ENCODE measurements at regions not wholly inside any gene's neighbourhood (a gene's known extent, or its start where the extent isn't known, plus 50 kb on each side); places are given as distances from the start of the nearest gene placed in this dataset.

GRCh38 chr3:34020726-34021680, 222.6 kb downstream of the PDCD6IP start:
- H3K9me3 ChIP-seq (ENCODE audit: control insufficient read depth, low read length): no peaks in the 10 kb centered on the region
- H3K36me3 ChIP-seq (ENCODE audit: control insufficient read depth, insufficient read depth, low read length): no peaks in the 10 kb centered on the region
- no peaks in the 10 kb centered on the region for H3K4me1 ChIP-seq (ENCODE audit: control insufficient read depth, insufficient read depth, low read length)
- H3K27ac ChIP-seq (ENCODE audit: insufficient read depth, low read depth, low read length, poor library complexity, severe bottlenecking): no peak overlapping the region
- H3K27me3 ChIP-seq (ENCODE audit: control insufficient read depth, insufficient read depth, low read length, poor library complexity, severe bottlenecking): no peaks in the 10 kb centered on the region
- WGBS, 2 experiments: 92 to 97% methylated on average over 6 to 8 of the region's 8 CpGs
- no peak overlapping the region for H3K4me3 ChIP-seq (ENCODE audit: insufficient read depth, low read depth, low read length)

- Histone ChIP-seq H3K4me3 (ENCODE audit: insufficient read depth, low read depth, low read length) (no peak overlapping the region), H3K9me3 (ENCODE audit: control insufficient read depth, low read length) (no peaks in the 10 kb centered on the region), H3K27me3 (ENCODE audit: control insufficient read depth, insufficient read depth, low read length, poor library complexity, severe bottlenecking) (no peaks in the 10 kb centered on the region), H3K36me3 (ENCODE audit: control insufficient read depth, insufficient read depth, low read length) (no peaks in the 10 kb centered on the region), H3K4me1 (ENCODE audit: control insufficient read depth, insufficient read depth, low read length) (no peaks in the 10 kb centered on the region), H3K27ac (ENCODE audit: insufficient read depth, low read depth, low read length, poor library complexity, severe bottlenecking) (no peak overlapping the region)
- WGBS, 2 experiments: 95 to 100% methylated on average over 2 of the region's 2 CpGs
Observed at GRCh38 chr3:34022147-34022546, 223.7 kb downstream of the PDCD6IP start.

GRCh38 chr3:34024447-34025240, 226.2 kb downstream of the PDCD6IP start:
- WGBS, 2 experiments: 96 to 97% methylated on average over 3 of the region's 3 CpGs
- H3K4me1 ChIP-seq (ENCODE audit: control insufficient read depth, insufficient read depth, low read length): no peaks in the 10 kb centered on the region

GRCh38 chr3:34033839-34034238, 235.4 kb downstream of the PDCD6IP start:
- Histone ChIP-seq H3K4me3 (ENCODE audit: insufficient read depth, low read depth, low read length) (no peak overlapping the region), H3K9me3 (ENCODE audit: control insufficient read depth, low read length) (no peaks in the 10 kb centered on the region), H3K36me3 (ENCODE audit: control insufficient read depth, insufficient read depth, low read length) (no peaks in the 10 kb centered on the region), H3K4me1 (ENCODE audit: control insufficient read depth, insufficient read depth, low read length) (no peaks in the 10 kb centered on the region), H3K27ac (ENCODE audit: insufficient read depth, low read depth, low read length, poor library complexity, severe bottlenecking) (no peak overlapping the region), H3K27me3 (ENCODE audit: control insufficient read depth, insufficient read depth, low read length, poor library complexity, severe bottlenecking) (no peaks in the 10 kb centered on the region)
- WGBS, 2 experiments: 95% methylated on average over 7 of the region's 7 CpGs

More at GRCh38 chr3:34024447-34025240, 226.2 kb downstream of the PDCD6IP start:
- no peak overlapping the region for H3K27ac ChIP-seq (ENCODE audit: insufficient read depth, low read depth, low read length, poor library complexity, severe bottlenecking)
- no peaks in the 10 kb centered on the region for H3K27me3 ChIP-seq (ENCODE audit: control insufficient read depth, insufficient read depth, low read length, poor library complexity, severe bottlenecking)
- H3K36me3 ChIP-seq (ENCODE audit: control insufficient read depth, insufficient read depth, low read length): no peaks in the 10 kb centered on the region
- no peaks in the 10 kb centered on the region for H3K9me3 ChIP-seq (ENCODE audit: control insufficient read depth, low read length)
- no peak overlapping the region for H3K4me3 ChIP-seq (ENCODE audit: insufficient read depth, low read depth, low read length)

- Histone ChIP-seq H3K4me1 (ENCODE audit: control insufficient read depth, insufficient read depth, low read length) (no peaks in the 10 kb centered on the region), H3K9me3 (ENCODE audit: control insufficient read depth, low read length) (no peaks in the 10 kb centered on the region), H3K4me3 (ENCODE audit: insufficient read depth, low read depth, low read length) (no peak overlapping the region), H3K36me3 (ENCODE audit: control insufficient read depth, insufficient read depth, low read length) (no peaks in the 10 kb centered on the region), H3K27me3 (ENCODE audit: control insufficient read depth, insufficient read depth, low read length, poor library complexity, severe bottlenecking) (no peaks in the 10 kb centered on the region), H3K27ac (ENCODE audit: insufficient read depth, low read depth, low read length, poor library complexity, severe bottlenecking) (no peak overlapping the region)
- WGBS, 2 experiments: 94% methylated on average over 2 of the region's 2 CpGs
Observed at GRCh38 chr3:34034840-34035239, 236.4 kb downstream of the PDCD6IP start.

- H3K9me3 ChIP-seq (ENCODE audit: control insufficient read depth, low read length): no peaks in the 10 kb centered on the region
- no peak overlapping the region for H3K4me3 ChIP-seq (ENCODE audit: insufficient read depth, low read depth, low read length)
- H3K4me1 ChIP-seq (ENCODE audit: control insufficient read depth, insufficient read depth, low read length): no peaks in the 10 kb centered on the region
- no peak overlapping the region for H3K27ac ChIP-seq (ENCODE audit: insufficient read depth, low read depth, low read length, poor library complexity, severe bottlenecking)
- no peaks in the 10 kb centered on the region for H3K27me3 ChIP-seq (ENCODE audit: control insufficient read depth, insufficient read depth, low read length, poor library complexity, severe bottlenecking)
- 88 to 89% methylated on average over 4 of the region's 4 CpGs for whole genome bisulfite sequencing, 2 experiments
- H3K36me3 ChIP-seq (ENCODE audit: control insufficient read depth, insufficient read depth, low read length): no peaks in the 10 kb centered on the region
Observed at GRCh38 chr3:34035775-34036174, 237.3 kb downstream of the PDCD6IP start.

- no peaks in the 10 kb centered on the region for H3K27me3 ChIP-seq (ENCODE audit: control insufficient read depth, insufficient read depth, low read length, poor library complexity, severe bottlenecking)
- H3K4me3 ChIP-seq (ENCODE audit: insufficient read depth, low read depth, low read length): no peak overlapping the region
- WGBS, 2 experiments: 95 to 96% methylated on average over 8 of the region's 8 CpGs
Observed at GRCh38 chr3:34037260-34037659, 238.8 kb downstream of the PDCD6IP start.

GRCh38 chr3:34038131-34038530, 239.7 kb downstream of the PDCD6IP start:
- Histone ChIP-seq H3K36me3 (ENCODE audit: control insufficient read depth, insufficient read depth, low read length) (no peaks in the 10 kb centered on the region), H3K9me3 (ENCODE audit: control insufficient read depth, low read length) (no peaks in the 10 kb centered on the region), H3K27me3 (ENCODE audit: control insufficient read depth, insufficient read depth, low read length, poor library complexity, severe bottlenecking) (no peaks in the 10 kb centered on the region), H3K27ac (ENCODE audit: insufficient read depth, low read depth, low read length, poor library complexity, severe bottlenecking) (no peak overlapping the region), H3K4me1 (ENCODE audit: control insufficient read depth, insufficient read depth, low read length) (no peaks in the 10 kb centered on the region), H3K4me3 (ENCODE audit: insufficient read depth, low read depth, low read length) (no peak overlapping the region)
- 96 to 100% methylated on average over 2 of the region's 2 CpGs for WGBS, 2 experiments

More at GRCh38 chr3:34037260-34037659, 238.8 kb downstream of the PDCD6IP start:
- Histone ChIP-seq H3K9me3 (ENCODE audit: control insufficient read depth, low read length) (no peaks in the 10 kb centered on the region), H3K4me1 (ENCODE audit: control insufficient read depth, insufficient read depth, low read length) (no peaks in the 10 kb centered on the region), H3K36me3 (ENCODE audit: control insufficient read depth, insufficient read depth, low read length) (no peaks in the 10 kb centered on the region), H3K27ac (ENCODE audit: insufficient read depth, low read depth, low read length, poor library complexity, severe bottlenecking) (no peak overlapping the region)

GRCh38 chr3:34046154-34046553, 247.7 kb downstream of the PDCD6IP start:
- WGBS, 2 experiments: 80% methylated on average over 1 of the region's 1 CpG; no CpG with 5 or more reads in 1 of the 2 experiments
- Histone ChIP-seq H3K9me3 (ENCODE audit: control insufficient read depth, low read length) (no peaks in the 10 kb centered on the region), H3K36me3 (ENCODE audit: control insufficient read depth, insufficient read depth, low read length) (no peaks in the 10 kb centered on the region), H3K4me1 (ENCODE audit: control insufficient read depth, insufficient read depth, low read length) (peaks cover 7% of the 10 kb centered on the region), H3K27ac (ENCODE audit: insufficient read depth, low read depth, low read length, poor library complexity, severe bottlenecking) (no peak overlapping the region), H3K4me3 (ENCODE audit: insufficient read depth, low read depth, low read length) (no peak overlapping the region), H3K27me3 (ENCODE audit: control insufficient read depth, insufficient read depth, low read length, poor library complexity, severe bottlenecking) (no peaks in the 10 kb centered on the region)

GRCh38 chr3:34053626-34054025, 255.2 kb downstream of the PDCD6IP start:
- Histone ChIP-seq H3K4me1 (ENCODE audit: control insufficient read depth, insufficient read depth, low read length) (no peaks in the 10 kb centered on the region), H3K27me3 (ENCODE audit: control insufficient read depth, insufficient read depth, low read length, poor library complexity, severe bottlenecking) (no peaks in the 10 kb centered on the region), H3K36me3 (ENCODE audit: control insufficient read depth, insufficient read depth, low read length) (no peaks in the 10 kb centered on the region), H3K27ac (ENCODE audit: insufficient read depth, low read depth, low read length, poor library complexity, severe bottlenecking) (no peak overlapping the region), H3K9me3 (ENCODE audit: control insufficient read depth, low read length) (no peaks in the 10 kb centered on the region), H3K4me3 (ENCODE audit: insufficient read depth, low read depth, low read length) (no peak overlapping the region)
- WGBS, 2 experiments: 89 to 98% methylated on average over 1 to 2 of the region's 3 CpGs

Data from ectodermal cell (in vitro differentiated cells).